ENCODE measurements at regions not wholly inside any gene's neighbourhood (a gene's known extent, or its start where the extent isn't known, plus 50 kb on each side); places are given as distances from the start of the nearest gene placed in this dataset.
"Not testable (repeated sequence)": the region's sequence is repeated elsewhere in the genome, so short reads cannot be mapped to it uniquely, and the experiment has no call there.

- TF ChIP-seq CTCF (conservative IDR thresholded peaks at IDR 0.05) (no peak), ZFX (IDR thresholded peaks at IDR 0.05) (no peak)
- H3K27ac ChIP-seq, result no peak overlapping the region
These were observed 81.7 kb upstream of the FAM20A start for GRCh38 chr17:68682903-68683302.

- no peak overlapping the region for H3K27ac ChIP-seq
- no peak for TF ChIP-seq ZFX (IDR thresholded peaks at IDR 0.05)
- no peak for TF ChIP-seq CTCF (conservative IDR thresholded peaks at IDR 0.05)
These were observed 78.7 kb upstream of the FAM20A start for GRCh38 chr17:68679882-68680281.

DNA sequence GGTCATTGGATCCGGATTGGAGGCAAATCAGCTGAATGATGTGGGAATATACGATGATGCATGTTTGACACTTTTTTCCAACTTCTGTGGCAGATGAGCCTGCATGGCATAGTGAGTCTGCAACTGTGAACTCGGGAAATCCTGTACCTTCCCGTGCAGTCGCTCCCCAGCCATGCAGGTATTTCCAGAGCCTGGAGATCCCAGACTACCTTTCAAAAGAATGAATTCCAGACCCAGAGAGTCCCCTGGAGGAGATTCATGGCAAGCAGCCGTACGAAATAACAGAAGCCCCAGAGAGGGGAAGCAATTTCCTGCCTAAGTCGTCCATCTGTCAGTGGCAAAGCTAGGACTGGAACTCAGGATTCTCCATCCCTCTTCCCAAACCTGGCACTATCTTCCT, 75.7 kb upstream of the FAM20A start:
- TF ChIP-seq CTCF (conservative IDR thresholded peaks at IDR 0.05) (no peak), ZFX (IDR thresholded peaks at IDR 0.05) (no peak)
- H3K27ac ChIP-seq, result no peak overlapping the region

GRCh38 chr17:68675723-68676122, 74.6 kb upstream of the FAM20A start:
- TF ChIP-seq ZFX (IDR thresholded peaks at IDR 0.05) (no peak), CTCF (conservative IDR thresholded peaks at IDR 0.05) (no peak)

DNA sequence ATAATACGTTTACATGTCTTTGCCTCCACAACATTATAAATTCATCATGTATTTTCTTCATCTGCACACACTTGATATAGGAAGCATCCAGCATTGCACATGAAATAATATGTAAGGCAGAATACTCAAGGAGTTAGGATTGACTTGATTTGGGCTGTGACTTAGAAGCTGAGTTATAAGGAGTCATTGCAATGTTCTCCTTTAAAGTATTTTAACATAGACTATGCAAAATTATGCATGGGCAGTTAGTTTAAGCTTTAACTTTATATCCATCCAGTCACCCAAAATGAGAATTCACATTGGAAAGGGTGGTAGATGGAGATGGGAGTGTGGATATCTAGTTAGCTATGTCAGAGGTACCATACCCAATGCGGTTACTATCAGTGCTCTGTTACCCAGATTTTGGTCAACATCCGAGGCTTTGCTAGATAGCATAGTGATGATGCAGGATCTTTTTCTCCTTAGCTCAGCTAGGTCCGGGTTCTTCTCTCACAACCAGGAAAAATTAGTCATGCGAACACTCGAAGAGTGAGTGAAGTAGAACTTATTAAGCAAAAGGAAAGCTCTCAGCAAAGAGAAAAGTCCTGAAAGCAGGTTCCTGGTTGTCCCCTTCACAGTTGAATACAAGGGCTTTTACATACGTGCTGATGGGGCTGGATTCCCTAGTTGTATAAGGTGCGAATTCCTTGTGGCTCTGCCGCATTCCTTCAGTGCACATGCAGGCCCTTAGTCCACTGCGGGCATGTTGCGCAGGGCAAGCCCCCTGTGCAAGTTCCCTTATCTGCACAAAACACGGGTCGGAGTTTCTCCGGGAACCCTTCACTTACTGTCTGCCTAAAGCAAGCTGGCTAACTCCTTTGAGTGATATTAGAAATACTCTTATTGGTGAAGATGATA, 73.1 kb upstream of the FAM20A start:
- H3K27ac ChIP-seq, result no peak overlapping the region
- no peak for TF ChIP-seq ZFX (IDR thresholded peaks at IDR 0.05)
- TF ChIP-seq CTCF (conservative IDR thresholded peaks at IDR 0.05), result no peak

More at GRCh38 chr17:68675723-68676122, 74.6 kb upstream of the FAM20A start:
- H3K27ac ChIP-seq, result no peak overlapping the region

- no peak for TF ChIP-seq ZFX (IDR thresholded peaks at IDR 0.05)
- no peak for TF ChIP-seq CTCF (conservative IDR thresholded peaks at IDR 0.05)
- no peak overlapping the region for H3K27ac ChIP-seq
These were observed 70.0 kb upstream of the FAM20A start for GRCh38 chr17:68670967-68671693.

DNA sequence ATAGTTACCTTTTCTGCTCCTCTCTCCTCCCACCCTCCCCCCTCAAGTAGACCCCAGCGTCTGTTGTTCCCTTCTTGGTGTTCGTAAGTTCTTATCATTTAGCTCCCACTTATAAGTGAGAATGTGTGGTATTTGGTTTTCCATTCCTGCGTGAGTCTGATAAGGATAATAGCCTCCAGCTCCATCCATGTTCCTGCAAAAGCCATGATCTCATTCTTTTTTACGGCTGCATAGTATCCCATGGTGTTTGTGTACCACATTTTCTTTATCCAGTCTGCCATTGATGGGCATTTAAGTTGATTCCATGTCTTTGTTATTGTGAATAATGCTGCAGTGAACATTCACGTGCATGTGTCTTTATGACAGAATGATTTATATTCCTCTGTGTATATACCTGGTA, 65.3 kb upstream of the FAM20A start:
- H3K27ac ChIP-seq, result not testable (repeated sequence)
